SK-N-MC (cell line): ENCODE measurements at regions not wholly inside any gene's neighbourhood (a gene's known extent, or its start where the extent isn't known, plus 50 kb on each side); places are given as distances from the start of the nearest gene placed in this dataset.

Experiments
- DNase-seq: peaks from one replicate; pipeline ENCODE4 v3.0.0-alpha.2; 2011; ENCODE audit warnings: low read depth, low spot score
- H3K27ac ChIP-seq: fragments of 200-600 bp; sonication (generic); 2 replicates; pipeline ENCODE4 v1.5.1; 2016; ENCODE audit warnings: mixed run types
- H3K36me3 ChIP-seq: fragments of 200-600 bp; sonication (generic); 2 replicates; pipeline ENCODE4 v1.6.1; 2017; ENCODE audit warnings: antibody characterized with exemption, low read length, mixed read lengths; ENCODE audit not compliant: insufficient read depth
- H3K4me3 ChIP-seq: fragments of 200-600 bp; sonication (generic); 2 replicates; pipeline ENCODE4 v1.5.1; 2016
- H3K9ac ChIP-seq: fragments of 200-600 bp; sonication (generic); 2 replicates; pipeline ENCODE4 v1.8.0; 2017; ENCODE audit warnings: mixed run types, mixed read lengths; ENCODE audit not compliant: insufficient read length
- H3K9me3 ChIP-seq: fragments of 200-600 bp; sonication (generic); 2 replicates; pipeline ENCODE4 v1.6.1; 2017; ENCODE audit warnings: low read depth, mild to moderate bottlenecking, antibody characterized with exemption, low read length, moderate library complexity, mixed read lengths
- EZH2 ChIP-seq: fragments of 200-600 bp; sonication (generic); IDR thresholded peaks from one replicate; pipeline ENCODE4 v1.6.1; 2017; ENCODE audit warnings: antibody characterized with exemption
- FOXP2 ChIP-seq: optimal IDR thresholded peaks from 2 replicates; pipeline ENCODE3; 2011; ENCODE audit warnings: mild to moderate bottlenecking, moderate library complexity; ENCODE audit not compliant: insufficient read depth; ENCODE audit errors: extremely low read length, control extremely low read depth
- POLR2AphosphoS5 ChIP-seq: IDR thresholded peaks from 2 replicates; pipeline ENCODE4 v1.6.1; 2012; ENCODE audit warnings: mild to moderate bottlenecking, low read depth, low read length, borderline replicate concordance

- H3K4me3 ChIP-seq = peak overlapping the region; percentile 26; the same call in 1 of the 2 replicates
- TF ChIP-seq FOXP2 = no peak
- TF ChIP-seq POLR2AphosphoS5 = no peak
- TF ChIP-seq EZH2 = no peak
- no peak for DNase-seq
- H3K36me3 ChIP-seq = no peaks in the 10 kb centered on the region
- no peaks in the 10 kb centered on the region for H3K9me3 ChIP-seq
- no peak overlapping the region for H3K9ac ChIP-seq
- peak overlapping the region; percentile 63; the same call in 1 of the 2 replicates for H3K27ac ChIP-seq
Measured at GRCh38 chr1:78437396-78437795, 53.4 kb upstream of the PTGFR start.

DNA sequence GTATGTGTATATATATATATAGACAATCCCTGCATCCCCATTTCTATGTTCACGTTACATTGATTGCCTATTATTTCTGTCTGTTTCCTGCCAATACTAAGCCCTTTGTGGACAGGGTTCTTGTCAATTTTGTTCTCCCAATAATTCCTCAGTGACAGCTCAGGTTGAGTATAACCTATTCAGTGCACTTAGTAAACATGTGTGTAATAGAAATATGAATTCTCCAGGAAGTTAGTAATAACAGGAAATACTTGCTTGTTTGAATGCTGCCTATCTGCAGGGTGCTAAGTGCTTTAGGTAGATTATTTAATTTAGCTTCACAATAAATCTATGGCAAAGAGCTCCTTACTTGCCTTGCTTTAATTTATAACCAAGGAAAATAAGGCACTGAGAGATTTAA lies 52.8 kb upstream of the PTGFR start:
- Histone ChIP-seq H3K9me3 (no peaks in the 10 kb centered on the region), H3K9ac (no peak overlapping the region), H3K27ac (peak overlapping the region; percentile 27; the same call in 1 of the 2 replicates), H3K4me3 (0 out of 2 replicates have a peak overlapping the region, but pooled peaks have one; percentile 31), H3K36me3 (no peaks in the 10 kb centered on the region)
- DNase-seq = no peak
- TF ChIP-seq FOXP2 (no peak), EZH2 (no peak), POLR2AphosphoS5 (no peak; the same call in 1 of the 2 replicates)

DNA sequence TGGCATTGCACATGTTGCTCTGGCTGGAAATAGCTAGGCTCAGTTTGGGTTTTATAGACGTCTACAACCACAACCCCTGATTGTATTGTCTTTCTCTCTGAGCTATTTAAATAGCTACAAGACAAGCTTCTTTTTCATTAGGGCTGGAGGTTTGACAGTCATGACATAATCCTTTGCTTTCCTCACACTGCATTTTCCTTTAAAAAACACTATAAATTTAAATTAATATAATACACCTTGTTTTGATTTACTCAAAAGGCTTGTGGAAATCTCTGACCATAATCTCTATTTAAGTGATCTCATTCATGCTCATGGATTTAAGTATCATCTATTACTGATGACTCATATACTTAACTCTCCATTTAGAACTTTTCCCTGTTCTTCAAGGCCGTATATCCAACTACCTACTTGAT lies 50.4 kb upstream of the PTGFR start:
- DNase-seq = no peak
- Histone ChIP-seq H3K27ac (no peak overlapping the region), H3K36me3 (no peaks in the 10 kb centered on the region), H3K9ac (no peak overlapping the region), H3K9me3 (no peaks in the 10 kb centered on the region), H3K4me3 (no peak overlapping the region)
- TF ChIP-seq FOXP2 (no peak), POLR2AphosphoS5 (no peak), EZH2 (no peak)
